ENCODE measurements at regions not wholly inside any gene's neighbourhood (a gene's known extent, or its start where the extent isn't known, plus 50 kb on each side); places are given as distances from the start of the nearest gene placed in this dataset.
"Not testable (repeated sequence)": the region's sequence is repeated elsewhere in the genome, so short reads cannot be mapped to it uniquely, and the experiment has no call there.

- TF ChIP-seq CTCF (IDR thresholded peaks at IDR 0.05; ENCODE audit: control extremely low read depth in 1 of 3, insufficient read depth in 1 of 3, low read depth in 1 of 3, low read length in 3 of 3); TAF1 (IDR thresholded peaks at IDR 0.05; ENCODE audit: low read depth, low read length); GTF2F1 (IDR thresholded peaks at IDR 0.05; ENCODE audit: borderline replicate concordance, low read depth, low read length); JUND (IDR thresholded peaks at IDR 0.05; ENCODE audit: low read length); ZNF274 (IDR thresholded peaks at IDR 0.05; ENCODE audit: borderline replicate concordance, extremely low read depth, low read length); NANOG (IDR thresholded peaks at IDR 0.05; ENCODE audit: insufficient read depth, low read depth, low read length, poor library complexity, severe bottlenecking); EZH2 (IDR thresholded peaks at IDR 0.05; ENCODE audit: low read depth, low read length, severe bottlenecking); POLR2A (IDR thresholded peaks at IDR 0.05; ENCODE audit: control extremely low read depth in 1 of 2, low read depth in 2 of 2, low read length in 2 of 2); SUZ12 (IDR thresholded peaks at IDR 0.05; ENCODE audit: low read length); EP300 (IDR thresholded peaks at IDR 0.05; ENCODE audit: borderline replicate concordance in 1 of 2, low read depth in 2 of 2, low read length in 2 of 2); RNF2 (IDR thresholded peaks at IDR 0.05; ENCODE audit: borderline replicate concordance, low read depth, low read length, missing control alignments, poor library complexity, severe bottlenecking); KDM5A (IDR thresholded peaks at IDR 0.05; ENCODE audit: low read length); SRF (IDR thresholded peaks at IDR 0.05; ENCODE audit: low read depth, low read length): not testable (repeated sequence)
Observed at GRCh38 chr5:29451004-29451403, 1742.5 kb upstream of the CDH6 start.

Measured in H1 (cell line).